GM21515 (cell line): ENCODE measurements at regions not wholly inside any gene's neighbourhood (a gene's known extent, or its start where the extent isn't known, plus 50 kb on each side); places are given as distances from the start of the nearest gene placed in this dataset.

ENCODE experiments used
- ATAC-seq: cut with Tn5 transposase; IDR thresholded peaks from one replicate; pipeline ENCODE4 v1.9.1; 2021; ENCODE audit not compliant: unreplicated experiment

DNA sequence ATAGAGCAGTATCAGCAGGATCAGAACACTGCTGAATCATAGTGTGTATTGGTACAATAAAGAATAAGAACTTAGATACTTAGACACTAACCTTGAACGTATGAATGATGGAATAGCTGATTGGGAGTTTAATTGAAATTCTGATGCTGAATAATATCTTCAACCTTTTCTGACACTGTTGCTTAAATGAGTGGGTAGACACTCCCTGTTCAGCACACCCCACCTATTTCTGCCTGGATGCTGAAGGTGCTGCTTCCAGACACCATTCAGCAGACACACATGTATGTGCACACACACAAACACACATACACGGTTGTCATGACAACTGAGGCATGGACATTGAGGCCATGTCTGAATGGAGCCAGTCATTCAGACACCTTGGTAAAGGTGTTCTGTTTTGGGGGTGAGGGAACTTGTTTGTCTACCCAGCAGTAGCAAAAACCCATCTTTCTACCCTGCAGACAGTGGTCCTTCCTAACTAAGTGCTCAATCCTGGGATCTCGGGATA, 54.3 kb downstream of the TMEM215 start:
- no peak for ATAC-seq

DNA sequence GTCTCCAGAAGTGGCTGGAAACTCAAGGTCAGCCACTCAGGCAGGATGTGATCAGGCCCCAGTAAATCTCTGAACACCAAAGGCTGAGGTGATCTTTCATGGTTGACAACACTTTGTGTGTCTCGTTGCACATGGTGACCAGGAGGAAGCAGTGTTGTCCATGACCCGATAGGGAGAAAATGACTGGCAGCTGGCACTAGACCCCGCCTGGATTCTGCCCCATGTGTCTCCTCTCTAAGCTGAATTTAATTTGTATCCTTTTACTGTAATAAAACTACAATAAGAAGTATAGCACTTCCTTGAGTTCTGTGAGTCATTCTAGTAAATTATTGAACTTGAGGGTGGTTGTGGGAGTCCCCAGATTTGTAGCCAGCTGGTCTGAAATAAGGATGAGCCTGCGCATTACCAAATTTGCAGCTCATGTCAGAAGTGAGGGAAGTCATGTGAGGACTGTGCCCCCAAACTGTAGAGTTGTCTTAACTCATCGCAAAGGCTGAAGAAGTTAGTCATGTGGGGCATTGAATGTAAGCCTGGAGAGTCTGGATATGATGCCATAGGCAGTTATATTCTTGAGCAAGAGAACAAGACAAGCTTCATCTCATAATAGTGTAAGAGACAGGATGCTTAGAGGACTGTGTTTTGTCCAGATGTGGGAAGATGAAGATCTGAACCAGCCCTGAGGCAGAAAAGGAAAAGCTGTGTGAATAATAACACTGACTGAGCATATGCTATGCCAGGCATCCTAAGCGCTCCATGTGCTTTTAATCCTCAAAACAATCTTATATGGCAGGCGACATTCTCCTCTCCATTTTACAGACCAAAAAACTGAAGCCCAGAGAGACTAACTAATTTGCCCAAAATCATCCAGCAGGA, 55.9 kb downstream of the TMEM215 start:
- no peak for ATAC-seq

DNA sequence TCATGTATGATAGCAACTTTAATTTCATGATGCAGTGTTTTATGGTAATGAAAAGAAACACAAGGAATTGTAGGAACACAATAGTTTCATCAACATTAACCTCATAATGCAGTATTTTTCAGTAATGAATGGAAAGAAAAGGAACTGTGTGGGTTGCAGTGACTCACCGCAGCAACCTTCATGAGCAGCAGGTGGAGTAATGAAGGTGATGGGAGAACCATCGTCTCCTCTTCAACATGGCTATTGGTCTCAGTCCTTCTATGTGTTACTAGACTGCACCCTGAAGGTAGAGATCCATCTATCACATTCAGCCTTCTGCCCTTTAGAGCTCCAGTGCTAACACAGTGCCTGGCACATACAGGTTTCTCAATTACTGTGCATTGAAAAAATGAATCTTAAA, 58.0 kb downstream of the TMEM215 start:
- ATAC-seq = no peak

DNA sequence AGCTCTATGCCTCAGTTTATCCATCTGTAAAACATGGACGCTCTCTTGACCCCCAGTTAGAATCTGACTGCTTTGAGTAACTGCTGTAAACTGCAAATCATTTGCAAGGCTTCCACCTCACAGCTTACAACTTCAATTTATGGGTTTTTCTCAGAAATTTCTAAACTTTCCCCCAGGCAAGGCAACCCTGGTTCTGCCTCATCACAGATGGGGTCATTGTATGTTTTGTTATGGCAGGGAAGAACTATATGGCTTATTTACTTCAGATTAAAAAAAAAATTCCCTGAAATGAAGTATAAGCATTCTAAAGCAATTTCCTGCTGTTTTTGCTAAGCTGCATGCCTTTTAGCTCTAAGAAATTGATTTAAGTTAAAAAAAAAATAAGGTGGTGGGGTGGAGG, 60.0 kb downstream of the TMEM215 start:
- no peak for ATAC-seq

DNA sequence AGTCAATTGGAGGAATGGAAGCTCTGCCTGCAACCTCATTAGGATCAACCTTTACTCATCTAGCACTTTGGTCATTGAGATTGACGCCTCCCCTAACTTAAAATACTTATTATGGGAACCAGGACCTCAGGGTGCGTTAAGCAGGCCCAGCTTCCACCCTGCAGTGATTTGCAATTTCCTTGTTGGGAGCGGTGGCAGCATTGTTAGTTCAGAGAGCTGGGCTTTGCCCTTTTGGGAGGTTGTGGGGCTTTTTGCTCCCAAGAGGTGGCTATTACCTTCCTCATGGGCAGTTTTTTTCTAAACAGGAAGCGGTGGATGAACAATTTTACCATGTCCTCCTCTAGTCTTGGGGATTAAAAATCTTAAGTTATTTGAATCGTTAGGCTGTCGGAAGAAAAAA, 60.9 kb downstream of the TMEM215 start:
- no peak for ATAC-seq

DNA sequence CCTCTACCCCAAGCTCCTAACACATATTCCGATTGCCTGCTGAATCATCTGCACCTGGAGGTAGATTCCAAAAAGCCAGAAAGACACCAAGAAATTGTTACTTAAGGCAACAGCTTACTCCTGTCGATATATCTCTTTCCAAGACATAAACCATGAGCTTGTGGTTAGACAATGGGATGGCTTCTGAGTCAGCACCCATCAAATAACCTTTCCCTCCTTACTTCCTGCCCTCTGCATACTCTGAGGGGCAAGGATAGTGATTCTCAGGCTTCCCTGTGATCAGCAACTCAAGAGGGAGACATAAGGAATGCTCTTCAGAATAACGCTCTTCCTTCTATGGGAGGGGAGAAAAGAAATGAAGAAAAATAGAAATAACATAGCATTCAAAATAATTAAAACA, 70.9 kb downstream of the TMEM215 start:
- ATAC-seq = no peak

DNA sequence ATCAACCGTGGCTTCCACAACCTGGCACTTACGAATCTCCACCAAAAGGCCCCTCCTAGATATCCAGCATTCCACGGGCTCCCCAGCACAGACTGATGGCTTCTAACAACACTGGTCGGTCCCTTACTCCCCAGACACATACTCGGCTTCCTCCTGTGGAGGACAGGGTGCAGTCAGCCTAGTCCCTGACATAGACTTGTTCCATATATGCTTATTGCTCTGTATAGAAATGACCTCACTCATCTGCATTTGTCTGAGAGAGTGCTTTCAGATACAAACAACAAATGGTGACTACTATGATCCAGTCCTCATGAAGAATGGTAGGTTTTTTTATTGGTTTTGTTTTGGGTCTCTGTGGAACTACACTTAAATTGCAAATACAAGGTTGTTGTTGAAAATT, 72.4 kb downstream of the TMEM215 start:
- no peak for ATAC-seq

DNA sequence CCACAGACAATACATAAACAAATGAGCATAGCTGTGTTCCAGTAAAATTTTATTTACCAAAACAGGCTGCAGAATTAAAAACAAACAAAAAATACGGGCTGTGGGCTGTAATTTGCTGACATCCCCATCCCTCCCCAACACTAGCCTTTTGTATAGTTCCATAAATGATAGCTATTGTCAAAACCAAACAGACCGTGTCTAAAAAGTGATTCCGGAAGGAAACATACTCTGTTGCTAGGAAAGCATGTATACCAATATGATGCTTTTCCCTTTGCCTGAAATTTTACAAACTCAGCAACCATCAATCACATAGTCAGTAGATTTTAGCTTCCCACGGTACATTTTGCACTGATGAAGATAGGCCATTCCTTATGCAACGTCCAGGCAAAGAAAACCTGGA, 80.0 kb downstream of the TMEM215 start:
- no peak for ATAC-seq

DNA sequence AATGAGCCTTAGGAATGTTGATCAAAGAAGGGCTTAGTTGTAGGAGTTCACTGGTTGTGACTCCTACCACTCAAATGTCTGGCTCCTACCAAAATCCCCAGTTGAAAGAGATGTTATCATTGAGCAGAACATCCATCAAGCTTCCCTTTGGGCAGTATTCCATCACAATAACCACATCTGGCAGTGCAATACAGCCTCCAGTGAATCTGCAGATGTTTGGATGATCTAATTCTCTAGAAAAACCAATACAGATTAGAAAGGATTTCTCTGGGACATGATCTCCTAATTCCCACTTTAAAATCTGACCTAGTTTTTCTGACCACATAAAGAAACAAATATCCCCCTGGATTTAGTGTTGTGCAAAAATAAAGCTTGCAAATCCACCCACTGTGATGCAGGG, 81.6 kb downstream of the TMEM215 start:
- no peak for ATAC-seq

DNA sequence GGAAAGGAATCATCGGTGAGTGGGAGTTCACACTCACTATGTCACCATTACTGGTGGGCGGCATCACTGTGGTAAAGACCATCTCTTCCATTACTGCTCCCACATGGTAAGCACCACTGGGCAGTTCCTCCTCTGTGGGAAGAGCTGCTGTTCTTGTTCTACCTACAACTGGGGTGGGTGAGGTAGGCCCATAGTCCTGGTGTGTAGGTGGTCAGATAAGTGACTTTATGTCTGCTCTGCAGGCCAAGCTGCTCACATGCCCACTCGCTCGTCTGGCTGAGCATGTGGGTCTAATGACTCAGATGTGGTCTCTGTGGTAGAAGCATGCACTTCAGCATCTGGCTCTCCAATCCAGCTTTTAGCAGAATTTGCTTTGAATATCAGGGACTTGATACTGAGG, 82.9 kb downstream of the TMEM215 start:
- ATAC-seq = no peak

DNA sequence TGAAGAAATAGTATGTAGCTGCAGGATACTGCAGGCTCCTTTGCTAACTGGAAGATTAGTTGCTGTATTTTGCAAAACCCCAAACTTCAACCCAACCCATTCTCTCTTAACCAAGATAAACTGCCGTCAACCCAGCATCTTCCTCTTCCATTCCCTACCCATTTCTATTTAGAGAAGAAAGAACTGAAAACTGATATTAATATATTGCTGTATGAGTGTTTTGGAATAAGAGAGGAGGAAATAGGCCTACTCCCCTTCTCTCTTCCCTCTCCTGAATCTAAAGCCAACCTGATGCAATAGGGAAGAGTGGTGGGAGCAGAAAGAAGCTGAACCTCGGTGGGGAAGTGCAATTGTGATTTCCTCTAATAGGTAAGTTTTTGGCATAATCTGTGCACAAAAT, 83.7 kb downstream of the TMEM215 start:
- no peak for ATAC-seq

DNA sequence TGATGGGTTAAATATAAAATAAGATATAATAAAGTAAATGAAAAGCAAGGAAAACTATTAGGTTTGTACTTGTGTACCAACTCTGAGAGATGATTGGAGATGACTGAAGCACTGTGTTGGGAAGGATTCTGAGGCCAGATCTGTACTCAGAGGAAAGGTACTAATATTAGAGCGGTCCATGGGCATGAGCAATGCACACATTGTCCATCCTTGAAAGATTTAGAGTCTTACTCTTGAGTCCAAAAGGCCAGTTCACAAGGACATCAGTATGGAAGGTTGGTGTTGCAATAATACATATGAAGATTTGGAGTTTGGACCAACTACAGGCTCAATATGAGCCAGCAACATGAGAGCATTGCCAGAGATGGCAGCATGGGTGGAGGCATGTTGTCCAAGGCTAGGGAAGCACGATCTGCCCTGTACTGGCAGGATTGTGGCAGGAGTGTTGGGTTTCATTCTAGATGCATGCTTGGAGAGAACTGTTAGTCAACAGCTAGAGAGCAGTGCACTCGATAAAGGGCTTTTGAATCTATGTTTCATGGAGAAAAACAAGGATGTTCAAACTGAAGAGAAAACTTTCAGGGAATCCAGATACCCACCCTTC, 84.4 kb downstream of the TMEM215 start:
- no peak for ATAC-seq

DNA sequence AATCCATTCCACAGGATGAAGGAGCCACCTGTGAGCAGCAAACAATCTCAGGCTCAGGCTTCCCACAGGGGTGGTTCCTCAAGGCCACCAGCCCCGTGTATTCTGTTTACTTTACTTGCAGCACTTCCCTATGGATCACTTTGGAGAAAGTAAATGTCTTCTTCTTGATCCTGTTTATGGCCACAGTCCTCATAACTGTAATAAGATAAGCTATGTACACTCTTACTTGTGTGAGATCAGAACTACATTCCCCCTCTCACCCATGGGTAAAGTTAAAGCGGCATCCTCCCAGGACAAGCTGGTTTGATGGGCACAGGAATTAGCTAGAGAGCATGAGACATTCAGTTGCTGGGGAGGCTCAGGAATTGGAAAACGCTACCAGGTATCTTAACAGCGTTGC, 86.1 kb downstream of the TMEM215 start:
- ATAC-seq = no peak

DNA sequence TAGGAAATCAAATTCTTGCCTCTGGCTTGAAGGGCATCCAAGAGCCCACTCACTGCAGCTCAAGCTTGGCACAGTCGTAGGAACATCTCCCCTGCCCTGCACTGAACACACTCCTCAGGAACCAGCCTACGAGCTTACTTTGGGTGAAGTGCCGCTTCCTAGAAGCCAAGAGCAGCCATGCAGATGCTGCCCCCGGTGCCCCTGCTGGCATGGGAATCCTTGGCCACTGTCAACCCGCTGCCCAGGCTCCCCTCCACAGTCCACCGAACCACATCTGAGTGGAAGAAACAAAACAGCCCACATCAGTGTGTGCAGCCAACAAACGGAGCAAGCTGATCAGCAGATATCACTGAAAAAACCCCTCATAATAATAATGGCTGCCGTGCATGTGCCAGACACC, 89.8 kb downstream of the TMEM215 start:
- no peak for ATAC-seq

DNA sequence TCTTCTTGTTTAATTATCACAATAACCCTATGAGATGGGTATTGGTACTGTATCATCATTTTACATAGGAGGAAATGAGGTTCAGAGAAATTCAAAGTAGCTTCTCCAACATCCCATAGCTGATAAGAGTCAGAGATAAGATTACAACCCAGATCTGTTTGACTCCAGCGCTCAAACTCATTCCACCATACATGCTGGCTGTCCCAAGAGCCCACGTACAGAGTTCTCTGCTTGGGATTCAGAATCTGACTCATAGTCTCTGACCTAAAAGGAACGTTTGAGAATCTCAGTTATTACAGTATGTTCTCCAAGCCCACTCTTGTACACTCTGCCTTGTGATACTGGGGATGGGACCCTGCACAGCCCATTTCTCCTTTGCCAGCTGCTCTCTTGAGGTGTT, 90.2 kb downstream of the TMEM215 start:
- ATAC-seq = no peak

DNA sequence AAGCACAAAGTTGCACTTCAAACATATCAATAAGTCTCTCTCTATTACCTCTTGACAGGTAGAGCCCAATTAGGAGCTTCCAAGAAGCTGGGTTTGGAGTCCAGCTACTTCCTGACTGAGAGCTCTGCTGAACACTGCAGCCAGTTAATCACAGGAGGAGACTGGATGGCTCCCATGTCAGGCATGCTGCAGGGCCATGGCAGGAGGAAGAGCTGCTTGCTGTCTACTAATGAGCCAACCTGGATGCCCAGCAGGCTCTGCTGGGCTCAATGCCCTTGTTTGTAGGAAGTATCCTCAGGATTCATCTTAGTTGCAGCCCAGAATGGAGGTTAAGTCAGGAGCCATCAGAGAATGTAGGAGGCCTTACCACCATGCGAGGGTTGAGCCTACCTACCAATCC, 91.9 kb downstream of the TMEM215 start:
- no peak for ATAC-seq

DNA sequence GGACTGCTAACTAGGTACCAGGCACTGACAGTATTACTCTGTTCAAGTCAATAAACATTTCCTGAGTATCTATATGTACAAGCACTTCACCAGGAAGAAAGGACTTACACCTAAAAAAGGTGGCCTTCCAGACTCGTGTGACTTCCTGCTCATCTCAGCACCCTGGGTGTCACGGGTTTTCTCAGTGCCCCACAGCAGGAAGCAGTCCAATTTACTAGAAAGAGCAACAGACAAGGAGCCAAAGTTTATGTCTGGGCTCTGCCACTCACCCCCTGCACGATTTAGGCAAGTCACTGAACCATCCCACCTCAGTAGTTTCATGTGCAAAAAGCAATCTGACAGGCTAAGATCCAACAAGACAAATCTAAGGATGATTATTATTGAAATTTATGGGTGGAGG, 92.4 kb downstream of the TMEM215 start:
- ATAC-seq = no peak

DNA sequence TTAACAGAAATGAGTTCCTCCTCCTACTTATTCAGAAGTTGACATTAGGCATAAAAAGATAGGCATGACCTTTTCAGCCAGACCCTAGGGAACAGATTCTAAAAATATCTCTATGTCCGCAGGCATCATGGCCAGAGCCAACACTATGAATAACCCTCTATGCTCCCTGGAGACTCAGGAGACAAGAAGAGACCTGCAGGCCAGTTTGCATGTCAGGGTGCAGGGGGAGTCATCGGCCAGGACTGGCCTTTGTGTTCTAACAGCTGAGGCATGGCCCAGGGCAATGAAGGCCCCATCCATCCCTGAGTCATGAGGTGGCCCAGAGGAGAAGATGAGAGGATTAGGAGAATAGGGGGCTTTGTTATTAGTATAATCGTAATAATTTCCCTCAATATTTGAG, 93.8 kb downstream of the TMEM215 start:
- no peak for ATAC-seq

DNA sequence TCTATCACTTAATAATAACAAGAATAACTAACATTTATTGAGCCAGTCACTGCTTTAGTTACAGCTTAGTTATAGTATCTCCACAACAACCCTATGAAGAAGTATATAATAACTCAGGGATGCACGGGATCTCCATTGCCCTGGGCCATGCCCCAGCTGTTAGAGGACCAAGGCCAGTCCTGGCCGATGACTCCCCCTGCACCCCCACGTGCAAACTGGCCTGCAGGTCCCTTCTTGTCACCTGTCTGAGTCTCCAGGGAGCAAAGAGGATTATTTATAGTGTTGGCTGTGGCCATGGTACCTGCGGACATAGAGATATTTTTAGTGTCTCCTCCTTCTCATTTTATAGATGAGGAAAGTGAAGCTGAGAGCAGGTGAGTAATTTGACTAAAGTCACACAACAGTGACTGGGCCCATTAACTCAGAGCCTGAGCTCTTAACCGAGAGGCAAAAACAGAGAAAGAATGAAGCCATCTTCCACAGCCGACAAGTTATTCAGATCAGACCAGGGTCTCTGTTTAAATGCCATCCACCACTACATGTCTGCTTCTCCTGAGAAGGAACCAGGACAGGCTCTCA, 94.4 kb downstream of the TMEM215 start:
- no peak for ATAC-seq

DNA sequence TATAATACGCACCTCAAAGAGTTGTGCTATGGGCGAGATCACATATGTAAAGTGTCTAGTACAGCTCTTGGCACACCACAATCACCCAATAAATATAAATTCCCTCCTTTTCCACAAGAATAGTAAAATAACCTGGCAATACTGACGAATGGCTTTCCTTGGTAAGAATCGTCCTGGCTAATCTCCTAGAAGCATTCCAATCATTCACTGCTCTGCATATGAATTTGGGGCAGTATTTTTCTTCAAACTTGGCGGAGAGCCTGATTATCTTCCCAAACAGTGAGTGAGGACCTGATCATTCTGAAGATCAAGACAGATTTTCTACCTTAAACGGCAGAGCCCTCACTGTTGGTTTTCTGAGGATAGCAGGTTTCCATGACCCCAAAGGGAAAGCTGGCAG, 96.0 kb downstream of the TMEM215 start:
- ATAC-seq = no peak

DNA sequence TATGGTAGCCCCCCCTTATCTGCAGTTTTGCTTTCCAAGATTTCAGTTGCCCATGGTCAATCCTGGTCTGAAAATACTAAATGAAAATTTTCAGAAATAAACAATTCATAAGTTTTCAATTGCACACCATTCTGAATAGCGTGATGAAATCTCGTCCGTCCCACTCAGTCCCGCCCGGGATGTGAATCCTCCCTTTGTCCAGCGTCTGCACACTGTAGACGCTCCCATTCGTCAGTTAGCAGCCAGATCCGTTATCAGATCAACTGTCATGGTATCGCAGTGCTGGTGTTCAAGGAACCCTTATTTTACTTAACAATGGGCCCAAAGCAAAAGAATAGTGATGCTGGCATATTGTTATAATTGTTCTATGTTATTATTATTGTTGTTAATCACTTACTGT, 98.6 kb downstream of the TMEM215 start:
- no peak for ATAC-seq

DNA sequence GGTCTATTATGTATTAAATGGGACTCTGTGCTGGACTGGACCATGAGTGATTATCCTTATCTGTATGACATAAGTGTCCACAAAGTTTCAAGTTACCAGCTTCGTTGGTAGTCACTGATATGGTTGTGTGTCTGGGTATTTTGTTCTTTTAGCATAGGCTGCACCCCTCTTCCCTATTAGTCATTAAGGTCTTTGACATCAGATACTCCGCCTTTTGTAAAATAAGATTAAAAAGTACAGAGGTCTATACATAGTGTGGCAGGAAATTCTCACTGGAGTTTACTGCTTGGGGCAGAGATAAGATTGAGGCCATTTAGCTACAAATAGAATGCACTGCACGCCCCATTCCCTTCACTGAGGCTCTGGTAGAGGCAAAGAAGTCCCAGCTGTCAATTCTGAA, 99.4 kb downstream of the TMEM215 start:
- ATAC-seq = no peak
